Pons (tissue), 1 donor: ENCODE measurements at regions not wholly inside any gene's neighbourhood (a gene's known extent, or its start where the extent isn't known, plus 50 kb on each side); places are given as distances from the start of the nearest gene placed in this dataset.
"Not testable (repeated sequence)": the region's sequence is repeated elsewhere in the genome, so short reads cannot be mapped to it uniquely, and the experiment has no call there.

Experiments used
- DNase-seq: peaks from one replicate; pipeline ENCODE4 v3.0.0-alpha.2; 2016; ENCODE audit warnings: low spot score

- no peak for DNase-seq
Observed at GRCh38 chr14:86790408-86791364, 1202.3 kb downstream of the GALC start.

- DNase-seq: no peak
Observed at GRCh38 chr14:86788224-86788623, 1204.8 kb downstream of the GALC start.

DNA sequence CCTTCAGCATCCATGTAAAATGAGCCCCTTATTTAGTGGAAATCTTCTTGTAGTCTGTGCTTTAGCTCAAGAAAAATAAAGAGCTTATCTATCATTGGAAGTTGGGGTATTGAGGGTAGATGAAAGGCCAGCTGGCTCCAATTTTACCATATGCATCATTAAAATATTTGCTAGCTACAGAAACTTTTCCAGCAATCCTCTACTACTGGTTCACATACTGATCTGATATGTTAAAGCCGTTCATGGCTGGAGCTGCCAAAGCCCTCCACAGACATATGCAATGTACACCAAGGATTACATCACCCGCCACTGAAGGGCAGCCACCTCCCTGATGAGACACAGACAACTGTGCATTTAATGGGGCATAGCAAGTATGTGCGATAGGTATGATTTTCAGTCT lies 1205.3 kb downstream of the GALC start:
- DNase-seq: no peak

DNA sequence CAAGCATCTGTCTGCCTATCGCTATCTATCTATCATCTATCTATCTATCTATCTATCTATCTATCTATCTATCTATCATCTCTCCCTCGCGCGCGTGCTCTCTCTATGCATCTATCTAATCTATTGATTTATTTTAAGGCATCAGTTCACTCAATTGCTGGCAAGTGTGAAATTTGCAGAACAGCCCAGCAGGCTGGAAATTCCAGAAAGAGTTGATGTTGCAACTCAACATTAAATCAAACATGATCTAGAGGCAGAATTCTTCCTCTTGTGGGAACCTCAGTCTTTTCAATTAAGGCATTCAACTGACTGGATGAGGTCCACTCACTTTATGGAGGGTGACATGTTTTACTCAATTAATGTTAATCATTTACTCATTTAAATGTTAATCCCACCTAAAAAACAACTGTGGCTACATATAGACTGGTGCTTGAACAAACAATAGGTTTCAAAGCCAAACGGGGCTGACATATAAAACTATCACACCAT lies 1210.8 kb downstream of the GALC start:
- no peak for DNase-seq

DNA sequence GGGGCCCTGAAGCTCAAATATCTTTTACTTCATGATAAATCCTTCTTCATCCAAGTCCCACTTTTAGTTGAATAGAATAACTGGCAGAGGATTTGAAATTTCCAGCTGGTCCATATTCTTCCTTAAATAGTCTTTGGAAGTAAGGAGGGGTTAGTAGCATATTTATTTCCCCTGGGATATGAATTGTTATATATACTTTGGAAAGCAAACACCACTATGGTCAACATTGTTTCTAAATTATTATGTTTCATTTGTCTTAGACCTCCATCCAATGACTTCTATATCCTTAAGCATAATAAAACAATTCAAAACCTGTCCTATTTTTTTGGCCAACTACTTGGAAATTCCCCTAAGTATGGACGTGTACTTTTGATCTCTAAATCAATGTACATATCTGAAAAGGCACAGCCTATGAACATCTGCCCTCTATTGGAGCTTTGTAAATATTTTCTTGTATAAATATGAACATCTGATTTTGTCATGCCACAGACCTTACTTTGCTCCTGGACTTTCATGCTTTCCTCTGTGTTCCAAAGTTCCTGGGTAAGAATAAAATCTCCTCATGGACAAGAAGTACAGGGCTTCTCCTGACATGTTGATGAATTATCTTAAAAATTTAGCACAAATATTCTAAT lies 1212.0 kb downstream of the GALC start:
- no peak for DNase-seq

- no peak for DNase-seq
Observed at GRCh38 chr14:86780461-86780860, 1212.5 kb downstream of the GALC start.

DNA sequence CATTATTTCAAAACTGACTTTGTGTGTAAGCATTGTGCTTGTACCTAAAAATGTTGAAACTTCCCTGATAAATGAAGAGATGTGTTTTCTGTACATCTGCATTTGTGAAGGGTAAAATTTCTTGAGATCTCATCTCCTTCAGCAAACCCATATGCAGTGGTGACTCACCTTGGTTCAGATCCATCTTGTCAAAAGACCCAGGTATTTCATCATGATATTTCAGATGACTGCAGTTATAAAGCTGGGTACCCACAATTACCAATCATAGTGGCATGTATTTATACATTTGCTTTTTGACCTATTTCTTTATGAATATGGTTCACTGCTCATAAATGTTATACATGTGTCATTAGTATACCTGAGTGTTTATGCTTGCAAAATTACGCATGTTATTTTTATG lies 1213.6 kb downstream of the GALC start:
- DNase-seq: no peak

DNA sequence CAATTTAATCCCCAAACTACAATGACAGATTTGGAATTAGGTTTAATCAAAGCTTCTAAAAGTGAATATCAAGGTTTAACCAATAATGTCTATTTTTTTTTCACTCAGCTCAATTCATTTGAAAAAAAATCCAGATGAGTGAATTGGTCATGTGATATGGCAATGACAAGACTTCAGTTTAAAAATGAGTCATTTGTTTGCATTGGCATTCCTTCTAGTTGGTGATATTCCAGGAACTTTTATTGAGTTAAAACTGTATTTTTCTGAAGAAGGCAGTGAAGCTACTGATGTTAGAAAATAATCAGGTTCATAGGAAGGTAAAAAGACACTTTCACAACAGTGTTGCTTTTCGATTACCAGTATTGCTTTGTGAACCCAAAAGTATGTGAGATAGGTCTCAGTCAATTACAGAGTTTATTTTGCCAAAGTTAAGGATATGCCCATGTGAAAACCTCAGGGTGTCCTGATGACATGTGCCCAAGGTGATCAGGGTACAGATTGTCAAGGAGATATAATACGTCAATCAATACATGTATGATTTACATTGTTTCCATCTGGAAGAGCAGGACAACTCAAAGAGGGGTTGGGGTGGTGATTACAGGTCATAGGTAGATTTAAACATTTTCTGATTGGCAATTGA lies 1214.9 kb downstream of the GALC start:
- DNase-seq: no peak

- not testable (repeated sequence) for DNase-seq
Observed at GRCh38 chr14:86775896-86776295, 1217.1 kb downstream of the GALC start.

- DNase-seq: no peak
Observed at GRCh38 chr14:86774916-86775315, 1218.1 kb downstream of the GALC start.

DNA sequence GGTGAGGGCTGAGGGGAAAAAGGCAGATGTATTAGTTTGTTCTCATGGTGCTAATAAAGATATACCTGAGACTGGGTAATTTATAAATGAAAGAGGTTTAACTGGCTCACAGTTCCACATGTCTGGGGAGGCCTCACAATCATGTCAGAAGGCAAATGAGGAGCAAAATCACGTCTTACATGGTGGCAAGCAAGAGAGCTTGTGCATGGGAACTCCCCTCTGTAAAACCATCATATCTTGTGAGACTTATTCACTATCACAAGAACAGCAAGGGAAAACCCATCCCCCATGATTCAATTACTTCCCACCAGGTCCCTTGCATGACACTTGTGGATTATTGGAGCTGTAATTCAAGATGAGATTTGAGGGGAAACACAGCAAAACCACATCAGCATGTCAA lies 1220.9 kb downstream of the GALC start:
- no peak for DNase-seq

DNA sequence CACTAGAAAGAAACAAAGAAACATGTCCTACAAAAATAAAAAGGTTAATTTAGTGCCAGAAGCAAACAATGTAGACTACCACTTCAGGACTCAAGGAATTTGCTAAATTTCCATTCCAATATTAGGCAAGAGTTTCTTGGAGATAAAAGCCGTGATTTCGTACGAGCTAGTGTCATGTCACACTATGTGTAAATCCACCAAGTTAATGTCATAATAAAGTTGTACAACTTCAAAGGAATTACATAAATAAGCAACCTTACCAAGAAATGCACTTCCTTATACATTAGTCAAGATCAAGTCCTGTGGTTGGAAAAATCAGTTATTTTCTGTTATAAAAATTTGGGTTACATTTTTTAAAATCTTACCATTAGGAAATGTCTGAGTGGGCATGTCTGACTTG lies 1222.8 kb downstream of the GALC start:
- DNase-seq: no peak

DNA sequence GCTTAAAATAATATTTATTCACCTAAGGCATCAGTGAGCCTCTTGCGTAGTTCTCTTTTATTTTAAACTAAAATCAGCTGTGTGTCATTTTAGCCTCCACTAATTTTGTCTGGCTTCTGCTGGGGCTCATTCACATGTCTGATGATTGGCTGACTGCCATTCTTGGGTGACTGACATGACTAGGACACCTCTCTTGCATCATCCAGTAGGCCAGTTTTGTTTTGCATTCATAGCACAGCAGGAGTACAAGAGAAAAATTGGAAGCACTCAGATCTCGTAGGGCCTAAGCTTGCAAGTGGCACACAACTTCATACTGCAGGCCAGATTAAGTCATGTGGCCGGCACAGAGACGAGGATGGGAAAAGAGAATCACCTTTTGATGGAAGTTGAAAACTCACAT lies 1226.5 kb downstream of the GALC start:
- no peak for DNase-seq

GRCh38 chr14:86761611-86762010 lies 1231.4 kb downstream of the GALC start:
- no peak for DNase-seq

- DNase-seq: no peak
Observed at GRCh38 chr14:86756521-86757190, 1226.7 kb downstream of the FLRT2 start.

DNA sequence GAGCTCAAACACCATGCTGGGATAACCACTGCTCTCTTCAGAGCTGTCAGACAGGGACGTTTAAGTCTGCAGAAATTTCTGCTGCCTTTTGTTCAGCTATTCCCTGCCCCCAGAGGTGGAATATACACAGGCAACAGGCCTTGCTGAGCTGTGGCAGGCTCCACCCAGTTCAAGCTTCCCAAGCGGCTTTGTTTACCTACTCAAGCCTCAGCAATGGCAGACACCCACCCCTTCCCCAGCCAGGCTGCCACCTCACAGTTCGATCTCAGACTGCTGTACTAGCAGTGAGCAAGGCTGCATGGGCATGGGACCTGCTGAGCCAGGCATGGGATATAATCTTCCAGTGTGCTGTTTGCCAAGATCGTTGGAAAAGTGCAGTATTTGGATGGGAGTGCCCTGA lies 1220.5 kb downstream of the FLRT2 start:
- DNase-seq: not testable (repeated sequence)

DNA sequence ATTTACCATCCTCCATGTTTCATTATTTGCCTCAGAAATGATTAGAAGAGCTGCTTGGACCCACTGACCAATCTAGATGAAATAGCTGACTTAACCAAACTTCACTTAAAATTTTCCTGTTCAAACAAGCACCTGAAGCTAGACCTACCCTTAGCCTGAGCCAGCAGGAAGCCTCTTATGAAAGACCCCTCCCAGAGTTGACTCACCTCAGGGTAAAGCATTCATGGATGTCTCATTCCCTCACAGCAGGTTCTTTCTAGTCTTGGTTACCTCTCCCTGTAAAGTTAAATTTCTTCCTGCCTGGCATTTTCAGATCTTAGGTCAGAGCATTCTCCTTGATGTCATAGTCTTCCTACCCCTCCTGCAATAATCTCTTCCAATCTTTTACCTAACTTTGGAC lies 1209.8 kb downstream of the FLRT2 start:
- DNase-seq: no peak

- not testable (repeated sequence) for DNase-seq
Observed at GRCh38 chr14:86731427-86731826, 1201.5 kb downstream of the FLRT2 start.

- no peak for DNase-seq
Observed at GRCh38 chr14:86723254-86723624, 1193.3 kb downstream of the FLRT2 start.

GRCh38 chr14:86722612-86723253 lies 1192.8 kb downstream of the FLRT2 start:
- no peak for DNase-seq

GRCh38 chr14:86714575-86714974 lies 1184.6 kb downstream of the FLRT2 start:
- DNase-seq: no peak

- DNase-seq: no peak
Observed at GRCh38 chr14:86714153-86714552, 1184.2 kb downstream of the FLRT2 start.
